ENCODE measurements at regions not wholly inside any gene's neighbourhood (a gene's known extent, or its start where the extent isn't known, plus 50 kb on each side); places are given as distances from the start of the nearest gene placed in this dataset.

GRCh38 chr7:88437132-88437531 is 130.4 kb upstream of the STEAP4 start:
- TF ChIP-seq CTCF (conservative IDR thresholded peaks at IDR 0.05) (no peak), ZFX (IDR thresholded peaks at IDR 0.05) (no peak)
